ENCODE measurements at regions not wholly inside any gene's neighbourhood (a gene's known extent, or its start where the extent isn't known, plus 50 kb on each side); places are given as distances from the start of the nearest gene placed in this dataset.

- H3K4me3 ChIP-seq (ENCODE audit: low read depth, poor library complexity, severe bottlenecking), result no peak overlapping the region
- TF ChIP-seq CTCF (IDR thresholded peaks at IDR 0.05), result no peak
- intact Hi-C loops (cut with DNase I; ENCODE audit: low total_unique reads), result no loop called here
- WGBS, 2 donors, result 83 to 96% methylated on average over 3 of the region's 3 CpGs
- DNase-seq (ENCODE audit: low spot score in 2 of 2), result no peak
These were observed 64.6 kb upstream of the GALNT15 start for GRCh38 chr3:16109929-16110328.

- TF ChIP-seq CTCF (IDR thresholded peaks at IDR 0.05), result no peak
- TF ChIP-seq POLR2A (IDR thresholded peaks at IDR 0.05), result no peak
- no peak for DNase-seq (ENCODE audit: low spot score in 2 of 2)
- intact Hi-C loops (cut with DNase I; ENCODE audit: low total_unique reads), result no loop called here
- 45 to 60% methylated on average over 1 of the region's 1 CpG for WGBS, 2 donors
- H3K4me3 ChIP-seq (ENCODE audit: low read depth, poor library complexity, severe bottlenecking), result no peak overlapping the region
These were observed 61.5 kb upstream of the GALNT15 start for GRCh38 chr3:16112910-16113504.

GRCh38 chr3:16113704-16114103 is 60.8 kb upstream of the GALNT15 start:
- DNase-seq (ENCODE audit: low spot score in 2 of 2), result no peak
- H3K4me3 ChIP-seq (ENCODE audit: low read depth, poor library complexity, severe bottlenecking), result no peak overlapping the region
- intact Hi-C loops (cut with DNase I; ENCODE audit: low total_unique reads), result no loop called here
- 92 to 93% methylated on average over 3 of the region's 3 CpGs for WGBS, 2 donors
- no peak for TF ChIP-seq POLR2A (IDR thresholded peaks at IDR 0.05)
- TF ChIP-seq CTCF (IDR thresholded peaks at IDR 0.05), result no peak

- no peak for DNase-seq (ENCODE audit: low spot score in 2 of 2)
- intact Hi-C loops (cut with DNase I; ENCODE audit: low total_unique reads), result no loop called here
- TF ChIP-seq CTCF (IDR thresholded peaks at IDR 0.05) (no peak), POLR2A (IDR thresholded peaks at IDR 0.05) (no peak)
- no peak overlapping the region for H3K4me3 ChIP-seq (ENCODE audit: low read depth, poor library complexity, severe bottlenecking)
- 62 to 64% methylated on average over 2 of the region's 2 CpGs for WGBS, 2 donors
These were observed 60.1 kb upstream of the GALNT15 start for GRCh38 chr3:16114429-16114828.

GRCh38 chr3:16114930-16115329 is 59.5 kb upstream of the GALNT15 start:
- WGBS, 2 donors, result 60 to 76% methylated on average over 3 of the region's 3 CpGs
- TF ChIP-seq CTCF (IDR thresholded peaks at IDR 0.05) (no peak), POLR2A (IDR thresholded peaks at IDR 0.05) (no peak)
- DNase-seq (ENCODE audit: low spot score in 2 of 2), result no peak
- intact Hi-C loops (cut with DNase I; ENCODE audit: low total_unique reads), result no loop called here
- no peak overlapping the region for H3K4me3 ChIP-seq (ENCODE audit: low read depth, poor library complexity, severe bottlenecking)

- H3K4me3 ChIP-seq (ENCODE audit: low read depth, poor library complexity, severe bottlenecking), result no peak overlapping the region
- WGBS, 2 donors, result 88 to 96% methylated on average over 9 of the region's 9 CpGs
- TF ChIP-seq CTCF (IDR thresholded peaks at IDR 0.05) (no peak), POLR2A (IDR thresholded peaks at IDR 0.05) (no peak)
- intact Hi-C loops (cut with DNase I; ENCODE audit: low total_unique reads), result no loop called here
- DNase-seq (ENCODE audit: low spot score in 2 of 2), result no peak
These were observed 56.1 kb upstream of the GALNT15 start for GRCh38 chr3:16118396-16118795.

All from lower leg skin (tissue), 4 donors.